GM12878 (cell line): ENCODE measurements at regions not wholly inside any gene's neighbourhood (a gene's known extent, or its start where the extent isn't known, plus 50 kb on each side); places are given as distances from the start of the nearest gene placed in this dataset.

Source experiments
- ATAC-seq: fragments of 200-7000 bp; cut with Tn5 transposase; 3 replicates; pipeline ENCODE4 v1.9.1; 2020; ENCODE audit warnings: mild to moderate bottlenecking, moderate library complexity
- BruUV-seq: library from RNA; stranded (reverse); fragments of 400-500 nt; replicated peaks from 2 replicates; lab custom pipeline; 2021; lab: Mats Ljungman, UMichigan
- CTCF ChIA-PET: fragments of 300-600 bp; sonication (Branson Sonifier 250); formaldehyde crosslinking; extraction: SDS; loops from one replicate; lab custom pipeline; 2021; ENCODE audit warnings: inconsistent platforms; lab: Yijun Ruan, JAX
- POLR2A ChIA-PET: fragments of 350-600 bp; formaldehyde crosslinking; extraction: SDS; loops from one replicate; lab custom pipeline; 2021; ENCODE audit warnings: inconsistent platforms; lab: Charles Lee
- RAD21 ChIA-PET: fragments of 300-600 bp; sonication (Branson Sonifier 250); formaldehyde crosslinking; loops from one replicate; lab custom pipeline; 2023; ENCODE audit warnings: antibody characterized with exemption; ENCODE audit not compliant: unreplicated experiment; lab: Charles Lee
- SMC1A ChIA-PET: fragments of 300-600 bp; sonication (Branson Sonifier 250); formaldehyde crosslinking; loops from one replicate; lab custom pipeline; 2023; ENCODE audit not compliant: unreplicated experiment, uncharacterized antibody; lab: Charles Lee
- DNase-seq: peaks from one replicate; pipeline ENCODE4 v3.0.0-alpha.2; 2011; ENCODE audit warnings: low read depth, low spot score
- FAIRE-seq: peaks from 3 replicates; lab custom pipeline; 2011; peaks lifted over from hg19 to GRCh38; lab: Jason Lieb, UNC
- H2AFZ ChIP-seq: 2 replicates; pipeline ENCODE4 v1.6.0; 2011; ENCODE audit warnings: low read depth, low read length, control low read depth; ENCODE audit not compliant: control insufficient read depth
- H3K27ac ChIP-seq: 2 replicates; pipeline ENCODE4 v1.5.1; 2011; ENCODE audit warnings: control low read depth; ENCODE audit not compliant: control insufficient read depth, insufficient read depth
- H3K27me3 ChIP-seq, 2 experiments: replicated peaks in 1 of 2; 2 replicates each; pipeline versions ENCODE4 v1.6.0 to v1.6.1; 2011; ENCODE audit warnings: low read length in 1 of 2; ENCODE audit not compliant: control insufficient read depth in 2 of 2, insufficient read depth in 2 of 2
- H3K36me3 ChIP-seq, 2 experiments: 2 replicates each; pipeline ENCODE4 v1.5.1; 2011; ENCODE audit warnings: low read length in 1 of 2; ENCODE audit not compliant: control insufficient read depth in 2 of 2, insufficient read depth in 2 of 2
- H3K4me1 ChIP-seq: 2 replicates; pipeline ENCODE4 v1.6.1; 2011; ENCODE audit warnings: mild to moderate bottlenecking, low read length, moderate library complexity, mixed read lengths; ENCODE audit not compliant: control insufficient read depth, insufficient read depth
- H3K4me2 ChIP-seq: 2 replicates; pipeline ENCODE4 v1.6.0; 2011; ENCODE audit warnings: control low read depth; ENCODE audit not compliant: control insufficient read depth, insufficient read depth
- H3K4me3 ChIP-seq: fragments of 200-600 bp; sonication (generic); 2 replicates; pipeline ENCODE4 v1.5.1; 2016
- H3K79me2 ChIP-seq: 2 replicates; pipeline ENCODE4 v1.6.0; 2011; ENCODE audit warnings: low read length; ENCODE audit not compliant: control insufficient read depth, insufficient read depth
- H3K9ac ChIP-seq: 2 replicates; pipeline ENCODE4 v1.8.0; 2011; ENCODE audit warnings: low read length, control low read depth, mixed read lengths; ENCODE audit not compliant: control insufficient read depth, insufficient read depth
- H3K9me3 ChIP-seq: replicated peaks from 3 replicates; pipeline ENCODE4 v1.5.1; 2011; ENCODE audit warnings: mild to moderate bottlenecking, low read length; ENCODE audit not compliant: control insufficient read depth, insufficient read depth
- H4K20me1 ChIP-seq: 2 replicates; pipeline ENCODE4 v1.6.0; 2011; ENCODE audit not compliant: control insufficient read depth, insufficient read depth
- BRCA1 ChIP-seq: IDR thresholded peaks from 2 replicates; pipeline ENCODE4 v1.6.1; 2011; ENCODE audit warnings: low read depth, low read length, improper control_type of control experiment
- CBX3 ChIP-seq: fragments of 200-600 bp; sonication (generic); IDR thresholded peaks from 2 replicates; pipeline ENCODE4 v1.6.1; 2016; ENCODE audit warnings: low read depth, borderline replicate concordance
- GABPA ChIP-seq: IDR thresholded peaks from 2 replicates; pipeline ENCODE4 v1.6.1; 2014; ENCODE audit warnings: antibody characterized with exemption, low read depth, mild to moderate bottlenecking, inconsistent platforms
- GATAD2B ChIP-seq: fragments of 450-650 bp; conservative IDR thresholded peaks from 2 replicates; pipeline ENCODE4 v1.6.1; 2017; ENCODE audit warnings: low read depth, mild to moderate bottlenecking, moderate library complexity
- KAT2A ChIP-seq: conservative IDR thresholded peaks from 2 replicates; pipeline ENCODE4 v1.6.1; 2011; ENCODE audit warnings: low read depth, low read length; ENCODE audit not compliant: control insufficient read depth
- KLF5 ChIP-seq: fragments of 450-650 bp; IDR thresholded peaks from 2 replicates; pipeline ENCODE4 v1.6.1; 2014; ENCODE audit warnings: mild to moderate bottlenecking; ENCODE audit not compliant: partially characterized antibody
- NRF1 ChIP-seq: conservative IDR thresholded peaks from 2 replicates; pipeline ENCODE4 v1.6.1; 2011; ENCODE audit warnings: mild to moderate bottlenecking, low read depth, low read length, improper control_type of control experiment
- PAX8 ChIP-seq: fragments of 450-650 bp; IDR thresholded peaks from 2 replicates; pipeline ENCODE4 v1.6.1; 2017; ENCODE audit warnings: mild to moderate bottlenecking, moderate library complexity
- POLR2AphosphoS5 ChIP-seq: IDR thresholded peaks from 2 replicates; pipeline ENCODE4 v1.6.1; 2011; ENCODE audit warnings: mild to moderate bottlenecking, low read length, inconsistent platforms
- RELB ChIP-seq: fragments of 450-650 bp; IDR thresholded peaks from 2 replicates; pipeline ENCODE4 v1.6.1; 2017; ENCODE audit warnings: low read depth, mild to moderate bottlenecking, moderate library complexity
- SMAD1 ChIP-seq: fragments of 450-650 bp; IDR thresholded peaks from 2 replicates; pipeline ENCODE4 v1.6.1; 2018; ENCODE audit warnings: mild to moderate bottlenecking, low read depth; ENCODE audit not compliant: partially characterized antibody
- WRNIP1 ChIP-seq: IDR thresholded peaks from 2 replicates; pipeline ENCODE4 v1.6.1; 2011; ENCODE audit warnings: low read depth, low read length, improper control_type of control experiment, borderline replicate concordance
- ZBTB33 ChIP-seq: fragments of 450-650 bp; IDR thresholded peaks from 2 replicates; pipeline ENCODE4 v1.6.1; 2017; ENCODE audit warnings: mild to moderate bottlenecking
- ZBTB4 ChIP-seq: fragments of 450-650 bp; formaldehyde crosslinking; IDR thresholded peaks from 2 replicates; pipeline ENCODE4 v1.4.0; 2022; ENCODE audit warnings: mild to moderate bottlenecking, moderate library complexity
- WGBS: methylation state at CpG from one replicate; pipeline ENCODE4 v1.1.6; 2016; ENCODE audit warnings: low lambda C conversion rate; ENCODE audit not compliant: insufficient replicate concordance, insufficient coverage; ENCODE audit errors: missing lambda C conversion rate; 5-methylcytosine and 5-hydroxymethylcytosine counted together
- in situ Hi-C: fragments of 300-500 bp; cut with MboI; formaldehyde crosslinking; loops from 9 replicates; pipeline ENCODE4 v1.14.3; 2018; ENCODE audit warnings: mixed read lengths
- intact Hi-C: fragments of 100-400 bp; cut with micrococcal nuclease; formaldehyde crosslinking; loops from one replicate; pipeline ENCODE4 v1.14.2; 2022; ENCODE audit not compliant: unreplicated experiment

- TF ChIP-seq ZBTB4 (CRISPR knock-in tag): no peak
- no peak for TF ChIP-seq CBX3
- no peak for TF ChIP-seq ZBTB33
- TF ChIP-seq PAX8: no peak
- no peak for TF ChIP-seq SMAD1
- no peak for TF ChIP-seq GATAD2B
Measured at GRCh38 chr6:4380881-4381281, 245.5 kb upstream of the ECI2 start (continued).

GRCh38 chr6:4379958-4380357 lies 244.6 kb upstream of the ECI2 start:
- RAD21 ChIA-PET: no interaction called here
- no peak for FAIRE-seq
- POLR2A ChIA-PET: no interaction called here
- CTCF ChIA-PET: interaction anchor here (0.6 kb wide), 1 partner anchor 16 kb away, joined by 3 read pairs; no protein-coding TSS in a partner anchor
- Histone ChIP-seq H3K79me2 (no peaks in the 10 kb centered on the region), H3K4me3 (no peak overlapping the region), H3K4me1 (no peaks in the 10 kb centered on the region), H3K9ac (no peak overlapping the region), H4K20me1 (no peaks in the 10 kb centered on the region), H3K27me3 (no peaks in the 10 kb centered on the region; a peak in 1 of 4 replicates), H3K27ac (no peak overlapping the region), H2AFZ (no peak overlapping the region), H3K9me3 (peaks cover 11% of the 10 kb centered on the region; the same call in 2 of the 3 replicates), H3K4me2 (no peak overlapping the region), H3K36me3 (no peaks in the 10 kb centered on the region)
- 35% methylated on average over 4 of the region's 4 CpGs for WGBS
- no TSS peak for BruUV-seq
- SMC1A ChIA-PET: no interaction called here
- intact Hi-C loops: no loop called here
- no peak for ATAC-seq
- DNase-seq: no peak
- TF ChIP-seq WRNIP1 (no peak), KLF5 (no peak), BRCA1 (no peak), RELB (no peak), NRF1 (no peak), POLR2AphosphoS5 (no peak), KAT2A (no peak), GABPA (no peak)
- in situ Hi-C loops: no loop called here
